ENCODE measurements at regions not wholly inside any gene's neighbourhood (a gene's known extent, or its start where the extent isn't known, plus 50 kb on each side); places are given as distances from the start of the nearest gene placed in this dataset.

- Histone ChIP-seq H3K36me3 (replicated peaks in 1 of 2; ENCODE audit: insufficient read depth in 1 of 2, low read depth in 2 of 2) (no peaks in the 10 kb centered on the region), H3K4me3 (no peak overlapping the region), H3K27ac (no peak overlapping the region), H3K27me3 (no peaks in the 10 kb centered on the region), H3K9me3 (no peaks in the 10 kb centered on the region), H3K4me1 (no peaks in the 10 kb centered on the region)
- TF ChIP-seq CTCF (IDR thresholded peaks at IDR 0.05) (no peak), POLR2A (IDR thresholded peaks at IDR 0.05) (no peak)
- ATAC-seq (no peak), DNase-seq (no peak)
- WGBS, 2 donors = 76 to 84% methylated on average over 6 of the region's 6 CpGs
- intact Hi-C loops (cut with DNase I) = no loop called here
These were observed 117.7 kb upstream of the CDYL start for GRCh38 chr6:4658486-4658885.

- Histone ChIP-seq H3K4me3 (no peak overlapping the region), H3K27me3 (no peaks in the 10 kb centered on the region), H3K4me1 (no peaks in the 10 kb centered on the region), H3K27ac (no peak overlapping the region), H3K9me3 (no peaks in the 10 kb centered on the region), H3K36me3 (replicated peaks in 1 of 2; ENCODE audit: insufficient read depth in 1 of 2, low read depth in 2 of 2) (no peaks in the 10 kb centered on the region)
- ATAC-seq (no peak), DNase-seq (no peak)
- intact Hi-C loops (cut with DNase I) = no loop called here
- TF ChIP-seq CTCF (IDR thresholded peaks at IDR 0.05) (no peak), POLR2A (IDR thresholded peaks at IDR 0.05) (no peak)
- WGBS, 2 donors = 59 to 63% methylated on average over 3 of the region's 3 CpGs
These were observed 120.1 kb upstream of the CDYL start for GRCh38 chr6:4656106-4656505.

- DNase-seq = no peak
- Histone ChIP-seq H3K27ac (no peak overlapping the region), H3K4me1 (no peaks in the 10 kb centered on the region), H3K9me3 (no peaks in the 10 kb centered on the region), H3K27me3 (no peaks in the 10 kb centered on the region), H3K36me3 (replicated peaks in 1 of 2; ENCODE audit: insufficient read depth in 1 of 2, low read depth in 2 of 2) (no peaks in the 10 kb centered on the region), H3K4me3 (no peak overlapping the region)
- ATAC-seq = no peak
- WGBS, 2 donors = 56 to 61% methylated on average over 12 of the region's 12 CpGs
- intact Hi-C loops (cut with DNase I) = no loop called here
- TF ChIP-seq POLR2A (IDR thresholded peaks at IDR 0.05) (no peak), CTCF (IDR thresholded peaks at IDR 0.05) (no peak)
These were observed 120.8 kb upstream of the CDYL start for GRCh38 chr6:4655196-4656025.

GRCh38 chr6:4653141-4653540, 123.1 kb upstream of the CDYL start:
- H3K27ac ChIP-seq = no peak overlapping the region

More at GRCh38 chr6:4653141-4653540, 123.1 kb upstream of the CDYL start:
- no peak for DNase-seq
- Histone ChIP-seq H3K4me1 (peaks cover under 1% of the 10 kb centered on the region), H3K9me3 (no peaks in the 10 kb centered on the region), H3K27me3 (no peaks in the 10 kb centered on the region), H3K36me3 (replicated peaks in 1 of 2; ENCODE audit: insufficient read depth in 1 of 2, low read depth in 2 of 2) (no peaks in the 10 kb centered on the region), H3K4me3 (no peak overlapping the region)
- WGBS, 2 donors = 69 to 72% methylated on average over 3 of the region's 3 CpGs
- intact Hi-C loops (cut with DNase I) = no loop called here
- no peak for ATAC-seq
- TF ChIP-seq CTCF (IDR thresholded peaks at IDR 0.05) = no peak
- TF ChIP-seq POLR2A (IDR thresholded peaks at IDR 0.05) = no peak

Data from body of pancreas (tissue), 4 donors.